ENCODE measurements at regions not wholly inside any gene's neighbourhood (a gene's known extent, or its start where the extent isn't known, plus 50 kb on each side); places are given as distances from the start of the nearest gene placed in this dataset.
"Not testable (repeated sequence)": the region's sequence is repeated elsewhere in the genome, so short reads cannot be mapped to it uniquely, and the experiment has no call there.

GRCh38 chr2:194054313-194054712 is 1602.7 kb upstream of the SLC39A10 start:
- H3K9me3 ChIP-seq = no peaks in the 10 kb centered on the region
- H3K4me3 ChIP-seq = no peak overlapping the region
- H3K4me1 ChIP-seq = no peaks in the 10 kb centered on the region
- intact Hi-C loops (cut with DNase I; ENCODE audit: low total_unique reads) (no loop called here), in situ Hi-C loops (cut with MboI; ENCODE audit: low sequenced_read_pairs in 4 of 4) (no loop called here)
- DNase-seq (no peak), ATAC-seq (no peak)
- no peak overlapping the region for H3K27ac ChIP-seq
- no peaks in the 10 kb centered on the region for H3K36me3 ChIP-seq
- no peaks in the 10 kb centered on the region for H3K27me3 ChIP-seq
- TF ChIP-seq POLR2A (IDR thresholded peaks at IDR 0.05) (no peak), CTCF (IDR thresholded peaks at IDR 0.05 in 4 of 5, conservative IDR thresholded peaks at IDR 0.05 in 1 of 5) (no peak)

GRCh38 chr2:194044321-194044720 is 1612.7 kb upstream of the SLC39A10 start:
- in situ Hi-C loops (cut with MboI; ENCODE audit: low sequenced_read_pairs in 4 of 4) (no loop called here), intact Hi-C loops (cut with DNase I; ENCODE audit: low total_unique reads) (no loop called here)
- Histone ChIP-seq H3K36me3 (no peaks in the 10 kb centered on the region), H3K4me1 (no peaks in the 10 kb centered on the region), H3K9me3 (no peaks in the 10 kb centered on the region), H3K27ac (no peak overlapping the region), H3K27me3 (no peaks in the 10 kb centered on the region), H3K4me3 (no peak overlapping the region)
- ATAC-seq (no peak), DNase-seq (no peak)
- TF ChIP-seq POLR2A (IDR thresholded peaks at IDR 0.05) (no peak), CTCF (IDR thresholded peaks at IDR 0.05 in 4 of 5, conservative IDR thresholded peaks at IDR 0.05 in 1 of 5) (no peak)

- H3K4me3 ChIP-seq; in situ Hi-C loops (cut with MboI; ENCODE audit: low sequenced_read_pairs in 4 of 4); intact Hi-C loops (cut with DNase I; ENCODE audit: low total_unique reads): not testable (repeated sequence)
Measured at GRCh38 chr2:194021130-194021529, 1635.9 kb upstream of the SLC39A10 start.

GRCh38 chr2:194020155-194020554 is 1636.9 kb upstream of the SLC39A10 start:
- intact Hi-C loops (cut with DNase I; ENCODE audit: low total_unique reads) = no loop called here
- Histone ChIP-seq H3K36me3 (peaks cover 0 to 3% of the 10 kb centered on the region in 2 donors), H3K4me1 (no peaks in the 10 kb centered on the region), H3K9me3 (no peaks in the 10 kb centered on the region), H3K4me3 (no peak overlapping the region), H3K27ac (no peak overlapping the region), H3K27me3 (no peaks in the 10 kb centered on the region)
- in situ Hi-C loops (cut with MboI; ENCODE audit: low sequenced_read_pairs in 4 of 4) = no loop called here
- DNase-seq (no peak), ATAC-seq (no peak)
- no peak for TF ChIP-seq POLR2A (IDR thresholded peaks at IDR 0.05)

More at GRCh38 chr2:194021130-194021529, 1635.9 kb upstream of the SLC39A10 start:
- not testable (repeated sequence) for H3K4me1 ChIP-seq, H3K9me3 ChIP-seq, H3K27ac ChIP-seq, ATAC-seq, H3K27me3 ChIP-seq, H3K36me3 ChIP-seq, DNase-seq

GRCh38 chr2:194015751-194016150 is 1641.3 kb upstream of the SLC39A10 start:
- intact Hi-C loops (cut with DNase I; ENCODE audit: low total_unique reads) = no loop called here

More at GRCh38 chr2:194015751-194016150, 1641.3 kb upstream of the SLC39A10 start:
- no peak for ATAC-seq
- no peaks in the 10 kb centered on the region for H3K27me3 ChIP-seq
- H3K9me3 ChIP-seq = no peaks in the 10 kb centered on the region
- no peak for TF ChIP-seq POLR2A (IDR thresholded peaks at IDR 0.05)
- no peak for TF ChIP-seq CTCF (IDR thresholded peaks at IDR 0.05 in 4 of 5, conservative IDR thresholded peaks at IDR 0.05 in 1 of 5)
- in situ Hi-C loops (cut with MboI; ENCODE audit: low sequenced_read_pairs in 4 of 4) = no loop called here
- no peak for DNase-seq
- H3K4me1 ChIP-seq = no peaks in the 10 kb centered on the region
- H3K27ac ChIP-seq = no peak overlapping the region
- no peak overlapping the region for H3K4me3 ChIP-seq
- no peaks in the 10 kb centered on the region for H3K36me3 ChIP-seq
